GM19025 (cell line): ENCODE measurements at regions not wholly inside any gene's neighbourhood (a gene's known extent, or its start where the extent isn't known, plus 50 kb on each side); places are given as distances from the start of the nearest gene placed in this dataset.

ENCODE experiments used
- ATAC-seq: cut with Tn5 transposase; IDR thresholded peaks from one replicate; pipeline ENCODE4 v1.9.1; 2021; ENCODE audit warnings: mild to moderate bottlenecking, low read depth, moderate library complexity; ENCODE audit not compliant: unreplicated experiment

- no peak for ATAC-seq
These were observed 795.3 kb downstream of the VRK1 start for GRCh38 chr14:97592341-97592980.

GRCh38 chr14:97594306-97594705 lies 797.1 kb downstream of the VRK1 start:
- no peak for ATAC-seq

DNA sequence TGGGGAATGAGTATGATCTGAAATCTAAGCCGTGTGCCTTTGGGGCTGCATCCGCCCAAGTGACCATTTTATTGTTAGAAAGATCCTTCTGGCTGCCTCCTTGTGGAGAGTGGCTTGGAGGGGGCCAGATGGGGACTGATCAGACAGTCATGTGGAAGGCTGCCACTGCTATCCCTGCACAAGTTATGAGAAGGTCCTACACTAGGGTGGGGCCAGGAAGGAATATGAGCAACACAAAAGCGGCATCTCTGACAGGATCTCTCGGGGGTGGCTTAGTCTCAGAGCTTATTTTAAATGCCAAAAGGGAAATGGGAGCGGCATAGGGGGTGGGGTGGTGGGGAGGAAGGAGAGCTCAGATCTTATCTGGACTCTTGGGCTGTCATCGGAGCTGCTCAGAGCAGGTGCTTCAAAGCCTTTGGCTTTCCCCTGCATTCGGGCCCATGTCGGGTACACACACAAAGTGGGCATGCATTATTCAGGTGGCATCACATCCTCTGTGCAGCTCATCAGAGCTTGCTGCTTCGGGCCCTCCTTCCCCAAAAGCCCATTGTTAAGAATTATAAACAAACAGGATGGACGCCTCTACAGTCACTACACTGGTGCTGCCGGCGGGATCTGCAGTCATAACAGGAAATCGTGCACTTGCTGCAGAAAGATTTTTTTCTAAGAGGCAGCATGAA lies 805.4 kb downstream of the VRK1 start:
- ATAC-seq: no peak

- no peak for ATAC-seq
These were observed 806.0 kb downstream of the VRK1 start for GRCh38 chr14:97603201-97603600.

GRCh38 chr14:97604731-97605130 lies 807.5 kb downstream of the VRK1 start:
- no peak for ATAC-seq

GRCh38 chr14:97618401-97618800 lies 821.2 kb downstream of the VRK1 start:
- no peak for ATAC-seq

DNA sequence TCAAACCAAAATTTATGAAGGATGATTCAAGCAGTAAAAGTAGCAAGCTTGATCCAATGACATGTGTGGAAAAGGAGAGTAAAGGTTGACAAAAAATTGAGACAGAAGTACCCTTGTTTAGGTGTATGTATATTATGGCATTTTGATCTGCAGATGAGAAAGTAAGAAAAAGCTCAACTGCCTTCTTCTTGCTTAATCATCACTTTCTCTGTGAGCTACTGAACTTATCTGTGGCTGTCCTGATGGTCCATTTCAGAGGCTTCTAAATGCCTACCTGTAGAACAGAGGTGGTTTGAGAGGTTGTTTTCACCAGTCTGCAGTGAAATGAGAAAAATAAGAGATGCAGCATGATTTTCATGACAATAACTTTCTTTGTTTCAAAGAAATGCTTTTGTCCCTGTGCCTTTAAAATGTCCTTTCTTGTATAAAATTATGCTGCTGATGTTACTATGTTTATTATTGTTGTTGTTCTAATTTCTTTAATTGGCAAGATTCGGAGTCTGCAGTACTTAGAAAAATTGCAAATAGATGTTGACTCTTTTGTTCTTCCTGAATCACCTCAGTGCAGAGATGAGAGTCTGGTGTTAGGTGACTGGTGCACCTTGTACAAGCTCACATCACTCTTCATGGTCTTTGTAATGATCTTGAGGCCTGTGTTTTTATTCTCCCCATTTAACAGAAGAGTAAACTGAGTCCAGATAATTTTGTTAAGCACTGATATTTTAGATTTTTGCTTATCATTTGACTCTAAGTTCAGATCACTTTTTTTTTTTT lies 821.9 kb downstream of the VRK1 start:
- no peak for ATAC-seq

- no peak for ATAC-seq
These were observed 822.9 kb downstream of the VRK1 start for GRCh38 chr14:97620066-97620465.

DNA sequence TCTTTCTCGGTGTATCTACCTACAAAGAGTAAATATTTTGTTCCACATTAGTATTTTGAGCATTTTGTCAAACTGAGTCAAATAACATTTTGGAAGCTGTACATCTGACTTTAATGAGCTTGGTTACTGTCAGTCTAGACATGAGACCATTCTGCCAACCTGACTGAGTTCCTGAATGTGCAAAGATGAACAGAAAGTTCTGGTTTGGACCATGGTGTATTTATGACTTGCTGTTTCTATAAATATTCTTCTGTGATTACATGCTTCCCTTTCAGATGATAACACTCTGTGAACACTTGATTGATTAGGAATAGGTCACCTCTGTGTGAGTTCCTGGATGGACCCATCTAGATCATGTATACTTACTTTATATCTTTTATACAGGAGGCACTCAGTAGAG lies 827.8 kb downstream of the VRK1 start:
- no peak for ATAC-seq

GRCh38 chr14:97625477-97625876 lies 828.3 kb downstream of the VRK1 start:
- ATAC-seq: no peak

DNA sequence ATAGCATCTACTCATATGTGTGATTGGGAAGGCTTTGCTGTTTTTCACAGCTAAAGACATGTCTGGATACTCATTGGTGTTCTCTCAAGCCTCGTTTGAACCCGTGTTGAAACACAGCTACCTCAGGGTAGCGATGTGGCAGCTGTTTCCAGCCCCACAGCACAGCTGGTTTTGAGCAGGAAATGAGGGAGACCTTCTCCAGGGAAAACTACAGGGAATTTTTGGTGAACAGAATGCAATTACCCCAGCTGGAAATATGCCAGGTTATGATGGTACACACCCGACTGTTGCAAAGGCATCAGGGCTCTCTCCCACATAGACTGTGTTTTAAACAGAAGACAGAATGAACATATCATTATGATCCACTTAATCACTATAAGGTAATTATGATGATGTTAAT lies 828.9 kb downstream of the VRK1 start:
- ATAC-seq: no peak

GRCh38 chr14:97630249-97630648 lies 833.1 kb downstream of the VRK1 start:
- ATAC-seq: no peak

DNA sequence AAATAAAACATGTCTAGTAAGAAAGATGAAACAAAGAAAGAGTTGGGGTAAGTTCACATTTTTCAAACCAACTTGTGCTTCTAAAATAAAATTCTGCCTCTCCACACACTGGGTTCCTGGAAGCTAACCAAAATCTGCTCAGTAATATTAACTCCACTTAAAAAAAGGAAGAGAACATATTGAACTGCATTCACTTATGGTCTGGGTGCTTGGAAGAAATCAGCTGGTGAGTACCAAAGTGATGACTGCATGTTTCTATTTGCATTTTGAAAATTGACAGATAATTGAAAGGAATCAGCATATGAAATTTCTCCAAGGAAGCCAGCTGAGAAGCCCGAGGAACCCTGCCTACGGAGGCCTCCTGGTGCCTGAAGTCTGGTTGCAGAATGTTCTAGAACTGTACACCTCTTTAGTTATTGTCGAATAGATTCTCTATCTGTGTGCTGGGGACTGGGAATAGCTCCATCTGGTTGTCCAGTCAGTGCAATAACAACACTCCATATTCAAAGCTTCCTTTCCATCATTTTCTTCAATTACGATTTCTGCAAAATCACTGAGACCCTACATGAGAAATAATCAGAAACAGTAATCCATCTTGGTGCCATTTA lies 836.1 kb downstream of the VRK1 start:
- ATAC-seq: no peak

- no peak for ATAC-seq
These were observed 837.6 kb downstream of the VRK1 start for GRCh38 chr14:97634751-97635150.

- ATAC-seq: no peak
These were observed 841.7 kb downstream of the VRK1 start for GRCh38 chr14:97638864-97639263.

DNA sequence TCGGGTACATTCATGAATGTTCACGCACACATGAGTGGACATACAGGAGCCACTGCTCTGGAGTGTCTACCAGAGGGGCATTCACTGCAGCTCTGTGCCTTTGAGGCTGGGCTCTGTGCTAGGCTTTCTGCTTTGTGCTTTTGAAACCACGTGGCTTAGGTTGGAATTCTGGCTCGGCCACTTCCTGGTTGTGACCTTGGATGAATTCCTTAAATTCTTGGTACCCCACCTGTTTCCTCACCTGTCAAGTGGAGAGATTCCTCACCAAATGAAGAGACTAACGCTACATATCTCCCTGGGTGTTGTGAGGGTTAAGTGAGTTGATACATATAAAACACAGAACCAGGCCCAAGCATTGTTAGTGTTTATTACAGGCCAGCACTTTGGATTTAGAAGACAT lies 842.8 kb downstream of the VRK1 start:
- no peak for ATAC-seq

- ATAC-seq: no peak
These were observed 844.6 kb downstream of the VRK1 start for GRCh38 chr14:97641827-97642226.

GRCh38 chr14:97642631-97643030 lies 845.4 kb downstream of the VRK1 start:
- ATAC-seq: no peak

- ATAC-seq: no peak
These were observed 847.2 kb downstream of the VRK1 start for GRCh38 chr14:97644365-97644764.

GRCh38 chr14:97649752-97650151 lies 852.6 kb downstream of the VRK1 start:
- ATAC-seq: no peak
